ENCODE measurements at regions not wholly inside any gene's neighbourhood (a gene's known extent, or its start where the extent isn't known, plus 50 kb on each side); places are given as distances from the start of the nearest gene placed in this dataset.
"Not testable (repeated sequence)": the region's sequence is repeated elsewhere in the genome, so short reads cannot be mapped to it uniquely, and the experiment has no call there.

GRCh38 chr2:90151805-90152204 lies 1460.3 kb downstream of the RPIA start:
- H3K27me3 ChIP-seq (ENCODE audit: control insufficient read depth, insufficient read depth, low read length); H3K4me3 ChIP-seq (ENCODE audit: insufficient read depth, low read depth, low read length); H3K36me3 ChIP-seq (replicated peaks; ENCODE audit: control insufficient read depth, insufficient read depth, low read length): not testable (repeated sequence)
- DNase-seq: peak; percentile 20

- not testable (repeated sequence) for DNase-seq; H3K27me3 ChIP-seq (ENCODE audit: control insufficient read depth, insufficient read depth, low read length); H3K4me3 ChIP-seq (ENCODE audit: insufficient read depth, low read depth, low read length); H3K36me3 ChIP-seq (replicated peaks; ENCODE audit: control insufficient read depth, insufficient read depth, low read length)
Measured at GRCh38 chr2:90170978-90171377, 1479.5 kb downstream of the RPIA start.

GRCh38 chr2:90173081-90173480 lies 1481.6 kb downstream of the RPIA start:
- not testable (repeated sequence) for DNase-seq; H3K27me3 ChIP-seq (ENCODE audit: control insufficient read depth, insufficient read depth, low read length); H3K4me3 ChIP-seq (ENCODE audit: insufficient read depth, low read depth, low read length); H3K36me3 ChIP-seq (replicated peaks; ENCODE audit: control insufficient read depth, insufficient read depth, low read length)

- not testable (repeated sequence) for H3K4me3 ChIP-seq (ENCODE audit: insufficient read depth, low read depth, low read length); H3K27me3 ChIP-seq (ENCODE audit: control insufficient read depth, insufficient read depth, low read length); H3K36me3 ChIP-seq (replicated peaks; ENCODE audit: control insufficient read depth, insufficient read depth, low read length); DNase-seq
Measured at GRCh38 chr2:90179591-90179990, 1488.1 kb downstream of the RPIA start.

- no peaks in the 10 kb centered on the region for H3K27me3 ChIP-seq (ENCODE audit: control insufficient read depth, insufficient read depth, low read length)
- peak; percentile 41 for DNase-seq
- H3K36me3 ChIP-seq (replicated peaks; ENCODE audit: control insufficient read depth, insufficient read depth, low read length): no peaks in the 10 kb centered on the region
- no peak overlapping the region for H3K4me3 ChIP-seq (ENCODE audit: insufficient read depth, low read depth, low read length)
Measured at GRCh38 chr2:90207454-90208058, 1516.1 kb downstream of the RPIA start.

- H3K36me3 ChIP-seq (replicated peaks; ENCODE audit: control insufficient read depth, insufficient read depth, low read length): no peaks in the 10 kb centered on the region
- no peak overlapping the region for H3K4me3 ChIP-seq (ENCODE audit: insufficient read depth, low read depth, low read length)
- no peaks in the 10 kb centered on the region for H3K27me3 ChIP-seq (ENCODE audit: control insufficient read depth, insufficient read depth, low read length)
- DNase-seq: no peak
Measured at GRCh38 chr2:90209009-90209408, 1517.5 kb downstream of the RPIA start.

GRCh38 chr2:90209806-90210205 lies 1518.3 kb downstream of the RPIA start:
- Histone ChIP-seq H3K27me3 (ENCODE audit: control insufficient read depth, insufficient read depth, low read length) (no peaks in the 10 kb centered on the region), H3K4me3 (ENCODE audit: insufficient read depth, low read depth, low read length) (no peak overlapping the region), H3K36me3 (replicated peaks; ENCODE audit: control insufficient read depth, insufficient read depth, low read length) (no peaks in the 10 kb centered on the region)
- no peak for DNase-seq

GRCh38 chr2:90215880-90216279 lies 1524.4 kb downstream of the RPIA start:
- not testable (repeated sequence) for H3K36me3 ChIP-seq (replicated peaks; ENCODE audit: control insufficient read depth, insufficient read depth, low read length); H3K27me3 ChIP-seq (ENCODE audit: control insufficient read depth, insufficient read depth, low read length); H3K4me3 ChIP-seq (ENCODE audit: insufficient read depth, low read depth, low read length)
- peak; percentile 16 for DNase-seq

- H3K27me3 ChIP-seq (ENCODE audit: control insufficient read depth, insufficient read depth, low read length); H3K4me3 ChIP-seq (ENCODE audit: insufficient read depth, low read depth, low read length); DNase-seq; H3K36me3 ChIP-seq (replicated peaks; ENCODE audit: control insufficient read depth, insufficient read depth, low read length): not testable (repeated sequence)
Measured at GRCh38 chr2:90216801-90217200, 1525.3 kb downstream of the RPIA start.

- not testable (repeated sequence) for H3K36me3 ChIP-seq (replicated peaks; ENCODE audit: control insufficient read depth, insufficient read depth, low read length); DNase-seq; H3K4me3 ChIP-seq (ENCODE audit: insufficient read depth, low read depth, low read length); H3K27me3 ChIP-seq (ENCODE audit: control insufficient read depth, insufficient read depth, low read length)
Measured at GRCh38 chr2:90218534-90218933, 1527.1 kb downstream of the RPIA start.

GRCh38 chr2:90220623-90221299 lies 1529.3 kb downstream of the RPIA start:
- not testable (repeated sequence) for H3K36me3 ChIP-seq (replicated peaks; ENCODE audit: control insufficient read depth, insufficient read depth, low read length); H3K4me3 ChIP-seq (ENCODE audit: insufficient read depth, low read depth, low read length); DNase-seq; H3K27me3 ChIP-seq (ENCODE audit: control insufficient read depth, insufficient read depth, low read length)

- no peak for DNase-seq
- no peaks in the 10 kb centered on the region for H3K36me3 ChIP-seq (replicated peaks; ENCODE audit: control insufficient read depth, insufficient read depth, low read length)
- H3K4me3 ChIP-seq (ENCODE audit: insufficient read depth, low read depth, low read length): no peak overlapping the region
- H3K27me3 ChIP-seq (ENCODE audit: control insufficient read depth, insufficient read depth, low read length): no peaks in the 10 kb centered on the region
Measured at GRCh38 chr2:90221300-90221651, 1529.8 kb downstream of the RPIA start.

- H3K27me3 ChIP-seq (ENCODE audit: control insufficient read depth, insufficient read depth, low read length); H3K36me3 ChIP-seq (replicated peaks; ENCODE audit: control insufficient read depth, insufficient read depth, low read length); DNase-seq; H3K4me3 ChIP-seq (ENCODE audit: insufficient read depth, low read depth, low read length): not testable (repeated sequence)
Measured at GRCh38 chr2:90224767-90225166, 1533.3 kb downstream of the RPIA start.

GRCh38 chr2:90226465-90227072 lies 1535.1 kb downstream of the RPIA start:
- DNase-seq; H3K36me3 ChIP-seq (replicated peaks; ENCODE audit: control insufficient read depth, insufficient read depth, low read length); H3K4me3 ChIP-seq (ENCODE audit: insufficient read depth, low read depth, low read length); H3K27me3 ChIP-seq (ENCODE audit: control insufficient read depth, insufficient read depth, low read length): not testable (repeated sequence)

GRCh38 chr2:90231199-90231598 lies 1539.7 kb downstream of the RPIA start:
- H3K4me3 ChIP-seq (ENCODE audit: insufficient read depth, low read depth, low read length); H3K27me3 ChIP-seq (ENCODE audit: control insufficient read depth, insufficient read depth, low read length); H3K36me3 ChIP-seq (replicated peaks; ENCODE audit: control insufficient read depth, insufficient read depth, low read length); DNase-seq: not testable (repeated sequence)

Data from H7 (cell line).